Kidney capillary endothelial cell (primary cell): ENCODE measurements at regions not wholly inside any gene's neighbourhood (a gene's known extent, or its start where the extent isn't known, plus 50 kb on each side); places are given as distances from the start of the nearest gene placed in this dataset.
"Not testable (repeated sequence)": the region's sequence is repeated elsewhere in the genome, so short reads cannot be mapped to it uniquely, and the experiment has no call there.

Experiments used
- DNase-seq: peaks from one replicate; pipeline ENCODE4 v3.0.0-alpha.2; 2018; ENCODE audit warnings: low spot score

GRCh38 chr14:71742485-71742884, 189.7 kb upstream of the RGS6 start:
- DNase-seq, result no peak

DNA sequence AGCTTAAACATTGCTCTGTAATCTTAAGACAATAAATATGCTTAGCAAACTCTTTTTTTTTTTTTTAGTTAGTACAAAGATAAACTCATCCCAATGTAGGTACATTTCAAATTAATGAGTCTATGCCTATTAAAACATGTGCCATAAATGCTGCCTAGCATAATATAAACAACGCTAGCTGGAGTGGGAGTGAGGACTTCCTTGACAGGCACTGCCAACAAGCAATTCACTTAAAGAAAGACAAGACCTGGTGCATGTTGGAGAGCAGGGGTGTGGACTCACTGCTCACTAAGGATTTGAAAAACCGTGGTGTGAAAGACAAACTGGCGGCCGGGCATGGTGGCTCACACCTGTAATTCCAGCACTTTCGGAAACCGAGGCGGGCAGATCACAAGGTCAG, 187.2 kb upstream of the RGS6 start:
- DNase-seq, result no peak

GRCh38 chr14:71748196-71748595, 184.0 kb upstream of the RGS6 start:
- DNase-seq, result no peak

DNA sequence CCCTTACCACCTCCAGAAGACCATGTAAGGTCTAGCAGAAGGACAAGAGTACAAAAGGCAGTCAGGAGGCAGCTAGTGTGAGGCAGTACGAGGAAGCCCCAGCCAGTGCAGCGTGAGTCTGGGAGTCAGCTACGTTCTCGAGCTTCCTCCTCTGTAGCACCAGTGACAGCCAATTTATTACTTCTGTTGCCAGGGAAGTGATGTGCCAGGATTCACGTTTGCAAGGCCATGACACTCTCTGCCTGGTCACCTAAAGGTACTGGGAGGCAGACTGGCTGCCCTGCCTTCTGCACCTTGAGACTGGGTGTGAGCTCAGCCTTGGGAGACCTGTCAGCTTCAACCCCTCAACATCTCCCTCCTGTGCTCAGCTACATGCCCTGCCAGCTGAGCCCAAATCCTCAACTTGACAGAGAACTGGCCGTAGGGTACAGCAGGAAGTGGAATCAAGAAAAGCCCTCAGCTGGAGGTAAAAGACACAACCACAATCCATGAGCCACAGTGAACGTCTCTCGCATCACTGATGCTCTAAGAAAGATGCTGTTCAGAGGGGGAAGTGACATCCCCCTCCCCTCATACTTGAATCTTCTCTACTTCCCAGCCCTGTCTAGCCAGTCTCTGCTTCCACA, 182.5 kb upstream of the RGS6 start:
- no peak for DNase-seq

DNA sequence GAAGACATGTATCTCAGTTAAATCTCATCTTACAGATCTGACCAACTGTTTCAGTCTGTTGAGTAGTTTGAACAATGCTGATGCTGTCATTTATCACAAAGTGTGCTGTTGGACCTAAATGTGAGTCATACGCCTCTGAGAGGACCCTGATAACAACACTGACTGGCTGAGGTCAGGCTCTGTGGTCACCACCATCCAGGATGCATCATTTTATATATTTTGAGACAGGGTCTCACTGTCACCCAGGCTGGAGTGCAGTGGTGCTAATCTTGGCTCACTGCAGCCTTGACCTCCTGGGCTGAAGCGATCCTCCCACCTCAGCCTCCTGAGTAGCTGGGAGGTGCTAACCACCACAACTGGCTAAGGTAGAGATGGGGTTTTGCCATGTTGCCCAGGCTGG, 181.0 kb upstream of the RGS6 start:
- DNase-seq, result no peak

DNA sequence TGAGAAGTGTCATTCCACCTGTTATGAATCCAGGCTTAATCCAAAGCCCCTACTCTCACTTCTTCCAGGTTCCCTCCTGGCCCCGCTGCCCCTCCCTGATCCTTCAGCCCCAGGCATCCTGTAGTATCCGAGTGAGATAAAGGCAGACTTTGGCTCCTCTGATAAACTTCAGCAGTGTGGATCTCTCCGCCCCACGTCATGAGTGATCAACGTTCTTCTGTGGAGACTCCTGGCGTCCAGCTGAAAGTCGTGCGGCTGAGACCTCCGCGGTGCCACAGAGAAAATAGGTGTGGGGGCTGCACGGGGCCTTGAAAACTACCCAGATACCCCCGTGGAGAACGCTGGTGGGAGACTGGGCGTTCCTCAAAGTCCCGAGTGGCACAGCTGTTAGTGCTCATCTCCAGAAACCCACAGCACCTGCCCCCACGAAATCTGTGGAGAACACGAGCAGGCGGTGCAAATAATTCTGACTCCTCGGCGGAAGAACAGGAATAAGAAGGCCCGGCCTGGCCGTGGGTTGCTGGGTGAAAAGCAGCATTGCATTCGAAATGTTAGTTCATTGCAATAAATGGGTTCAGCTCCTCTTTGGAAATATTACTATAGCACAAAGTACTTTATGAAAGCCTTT, 180.0 kb upstream of the RGS6 start:
- no peak for DNase-seq

GRCh38 chr14:71753126-71753830, 179.0 kb upstream of the RGS6 start:
- peak; percentile 71 for DNase-seq

GRCh38 chr14:71753976-71754375, 178.3 kb upstream of the RGS6 start:
- DNase-seq, result no peak

DNA sequence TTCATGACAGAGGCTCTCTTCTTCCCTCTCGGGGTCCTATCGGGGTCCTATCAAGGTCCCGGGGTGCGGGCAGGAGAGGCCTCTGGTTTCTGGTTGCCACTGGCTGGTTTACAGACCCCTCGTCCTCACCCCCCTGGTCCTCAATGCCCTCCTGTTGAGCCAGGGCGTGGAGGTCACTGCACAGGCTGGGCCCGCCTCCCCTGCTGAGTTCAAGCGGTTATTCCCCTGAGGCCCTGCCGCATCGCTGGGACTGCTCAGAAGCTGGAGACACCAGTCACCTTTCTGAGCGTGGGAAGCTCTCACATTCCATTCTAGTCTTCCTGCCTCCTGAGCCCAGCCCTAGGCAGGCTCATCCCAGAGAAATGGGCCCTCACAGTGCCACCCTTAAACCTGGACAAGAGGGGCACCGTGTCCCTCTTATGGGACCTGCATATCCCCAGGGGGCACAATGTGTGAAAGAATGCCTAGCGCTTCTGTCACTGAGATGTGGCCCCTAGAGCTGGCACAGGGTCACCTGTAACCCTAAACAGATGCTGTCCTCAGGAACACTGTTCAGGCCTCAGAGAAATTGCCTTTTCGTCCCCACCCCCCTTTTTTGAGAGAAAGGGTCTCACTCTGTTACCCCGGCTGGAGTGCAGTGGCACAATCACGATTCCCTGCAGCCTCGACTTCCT, 177.7 kb upstream of the RGS6 start:
- no peak for DNase-seq

- no peak for DNase-seq
Measured at GRCh38 chr14:71758229-71758951, 173.8 kb upstream of the RGS6 start.

DNA sequence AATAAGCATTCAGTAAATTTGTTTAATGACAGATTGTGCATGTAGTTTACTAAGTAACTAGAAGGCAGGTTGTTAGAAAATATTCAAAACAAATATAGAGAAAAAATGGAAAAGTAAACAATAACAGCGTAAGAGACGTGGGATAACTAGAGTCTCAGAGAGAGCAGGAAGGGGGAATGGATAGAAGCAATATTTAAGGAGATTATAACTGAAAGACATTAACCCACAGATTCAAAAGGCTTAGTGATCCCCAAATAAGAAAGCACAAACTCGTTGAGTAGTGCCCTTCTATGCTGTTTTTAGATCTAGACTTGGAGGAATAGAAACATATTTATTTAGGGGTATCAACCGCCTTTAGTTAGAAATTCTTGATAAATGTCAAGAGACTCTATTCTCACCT, 169.7 kb upstream of the RGS6 start:
- no peak for DNase-seq

DNA sequence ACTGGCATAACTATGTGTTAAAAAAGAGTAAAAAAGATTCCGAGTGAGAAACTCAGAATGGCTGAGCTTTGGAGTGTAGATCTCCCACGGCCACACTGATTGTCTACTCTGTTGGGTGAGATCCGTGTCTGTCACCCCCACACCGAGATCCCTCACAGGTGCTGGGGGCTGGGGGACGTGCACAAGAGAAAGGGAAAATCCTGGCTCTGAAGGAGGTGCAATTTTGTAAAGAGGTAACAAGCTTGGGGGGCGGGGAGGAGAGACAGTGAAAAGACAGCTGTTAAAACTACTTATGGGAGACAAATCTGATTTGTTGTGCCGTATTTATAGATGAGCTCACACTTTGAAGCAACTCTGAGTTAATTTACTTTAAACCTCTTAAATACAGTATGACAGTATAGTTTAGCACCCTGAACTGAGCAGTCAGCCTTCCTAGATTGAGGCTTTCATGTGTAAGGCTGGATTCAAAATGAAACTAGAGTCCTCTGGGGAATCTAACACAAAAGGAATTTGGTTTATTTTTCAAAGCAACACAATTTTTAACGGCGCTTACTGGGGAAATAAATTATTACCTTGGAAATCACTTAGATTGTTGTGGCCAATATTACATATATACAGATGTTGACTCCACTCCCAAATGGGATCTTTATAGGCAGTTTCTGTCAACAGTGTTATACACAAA, 167.4 kb upstream of the RGS6 start:
- DNase-seq, result no peak

DNA sequence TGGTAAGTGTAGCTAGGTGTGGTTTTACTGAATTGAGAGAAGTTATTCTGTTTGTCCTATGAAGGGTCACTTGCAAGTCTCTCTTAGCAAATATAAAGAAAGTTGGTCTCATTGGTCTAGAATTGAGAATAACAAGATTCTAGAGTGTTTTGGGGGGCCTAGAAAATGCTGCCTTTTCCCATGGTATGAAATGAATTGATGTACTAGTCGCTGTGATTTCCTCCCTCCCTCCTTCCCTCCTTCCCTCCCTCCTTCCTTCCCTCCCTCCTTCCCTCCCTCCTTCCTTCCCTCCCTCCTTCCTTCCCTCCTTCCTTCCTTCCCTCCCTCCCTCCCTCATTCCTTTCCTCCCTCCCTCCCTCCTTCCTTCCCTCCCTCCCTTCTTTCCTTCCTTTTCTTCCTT, 166.7 kb upstream of the RGS6 start:
- DNase-seq, result no peak

- DNase-seq, result no peak
Measured at GRCh38 chr14:71770431-71770830, 161.8 kb upstream of the RGS6 start.

GRCh38 chr14:71771421-71771820, 160.8 kb upstream of the RGS6 start:
- not testable (repeated sequence) for DNase-seq

DNA sequence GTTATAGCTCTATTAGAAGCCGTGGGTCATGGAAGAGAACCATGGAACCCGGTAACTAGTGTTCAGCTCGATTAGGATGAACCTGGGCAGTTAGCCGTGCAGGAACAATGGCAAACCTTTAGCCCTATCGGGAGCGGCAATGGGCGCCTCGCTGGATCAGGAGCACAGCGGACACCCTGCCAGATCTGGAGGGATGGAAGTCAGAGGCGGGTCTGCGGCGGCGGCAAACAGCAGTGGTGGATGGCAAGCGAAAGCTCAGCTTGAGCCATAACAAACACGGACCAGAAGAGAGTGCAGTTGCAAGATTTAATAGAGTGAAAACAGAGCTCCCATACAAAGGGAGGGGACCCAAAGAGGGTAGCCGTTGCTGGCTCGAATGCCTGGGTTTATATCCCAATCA, 160.2 kb upstream of the RGS6 start:
- DNase-seq, result not testable (repeated sequence)

GRCh38 chr14:71773898-71774481, 158.2 kb upstream of the RGS6 start:
- DNase-seq, result no peak

DNA sequence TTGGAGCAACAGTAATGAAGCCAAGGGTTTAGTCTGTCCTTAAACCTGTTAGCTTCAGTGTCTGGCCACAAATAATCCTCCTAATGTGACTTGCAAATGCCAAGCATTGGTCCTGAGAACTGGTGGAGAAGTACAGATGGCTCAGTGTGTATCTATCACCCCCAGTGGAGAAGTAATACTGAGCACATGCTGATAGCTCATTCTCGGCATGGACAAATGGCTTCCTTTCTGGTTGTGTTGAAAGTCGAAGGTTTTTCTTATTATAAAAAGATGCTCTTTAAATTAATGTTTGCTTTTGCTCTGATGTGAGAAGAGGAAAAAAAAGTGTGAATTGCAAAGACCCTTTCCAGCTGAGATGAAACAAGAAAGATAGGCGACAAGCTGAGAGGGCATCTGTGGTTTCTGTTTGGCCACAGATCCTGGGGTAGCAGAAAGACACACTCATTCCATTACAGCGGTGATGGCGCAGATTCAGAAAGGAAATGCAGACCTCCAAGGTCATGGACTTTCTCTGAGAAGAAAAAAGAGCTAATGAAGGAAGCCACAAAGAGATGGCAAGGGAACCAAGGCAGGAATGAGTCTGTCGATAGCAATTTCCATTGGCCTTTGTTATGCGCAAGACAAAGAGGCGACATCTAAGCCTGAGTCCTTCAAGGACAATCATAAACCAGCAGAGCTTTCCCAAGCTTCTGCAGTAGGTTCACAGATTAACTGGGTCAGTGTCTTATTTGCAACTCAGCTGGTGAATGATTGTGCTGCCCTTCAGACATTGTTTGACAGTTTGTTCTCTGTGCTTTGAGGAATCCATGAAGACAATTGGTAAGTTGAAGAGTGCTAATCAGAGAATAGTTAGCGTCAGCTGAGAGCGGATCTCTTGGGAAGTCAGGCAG, 155.5 kb upstream of the RGS6 start:
- DNase-seq, result no peak

- peak; percentile 55 for DNase-seq
Measured at GRCh38 chr14:71780075-71780474, 152.2 kb upstream of the RGS6 start.

- no peak for DNase-seq
Measured at GRCh38 chr14:71780822-71781221, 151.4 kb upstream of the RGS6 start.
